Karpas-422 (cell line): ENCODE measurements at regions not wholly inside any gene's neighbourhood (a gene's known extent, or its start where the extent isn't known, plus 50 kb on each side); places are given as distances from the start of the nearest gene placed in this dataset.

Source experiments
- DNase-seq: peaks from one replicate; pipeline ENCODE4 v3.0.0-alpha.2; 2015
- H2AFZ ChIP-seq: fragments of 200-600 bp; sonication (generic); 2 replicates; pipeline ENCODE4 v1.6.1; 2014; ENCODE audit warnings: antibody characterized with exemption, low read length, mixed read lengths
- H3K27ac ChIP-seq: fragments of 200-600 bp; sonication (generic); 2 replicates; pipeline ENCODE4 v1.5.1; 2014; ENCODE audit warnings: mild to moderate bottlenecking, low read length, moderate library complexity
- H3K27me3 ChIP-seq: fragments of 200-600 bp; sonication (generic); 2 replicates; pipeline ENCODE4 v1.6.1; 2014; ENCODE audit warnings: low read length, mixed read lengths
- H3K36me3 ChIP-seq: fragments of 200-600 bp; sonication (generic); 2 replicates; pipeline ENCODE4 v1.6.1; 2014; ENCODE audit warnings: low read length, mixed read lengths; ENCODE audit not compliant: insufficient read depth
- H3K4me1 ChIP-seq: fragments of 200-600 bp; sonication (generic); 2 replicates; pipeline ENCODE4 v1.6.1; 2014; ENCODE audit warnings: mild to moderate bottlenecking, low read length, mixed read lengths
- H3K4me2 ChIP-seq: fragments of 200-600 bp; sonication (generic); 2 replicates; pipeline ENCODE4 v1.6.1; 2014; ENCODE audit warnings: low read length, low read depth, mild to moderate bottlenecking; ENCODE audit not compliant: poor library complexity, severe bottlenecking
- H3K4me3 ChIP-seq: fragments of 200-600 bp; sonication (generic); 2 replicates; pipeline ENCODE4 v1.5.1; 2014; ENCODE audit warnings: mild to moderate bottlenecking, antibody characterized with exemption, low read length, mixed read lengths
- H3K79me2 ChIP-seq: fragments of 200-600 bp; sonication (generic); 2 replicates; pipeline ENCODE4 v1.6.1; 2014; ENCODE audit warnings: mild to moderate bottlenecking, low read length, mixed read lengths
- H3K9ac ChIP-seq: fragments of 200-600 bp; sonication (generic); 2 replicates; pipeline ENCODE4 v1.6.0; 2014; ENCODE audit warnings: low read length
- H3K9me2 ChIP-seq: fragments of 200-600 bp; sonication (generic), shearing (Covaris generic); replicated peaks from 2 replicates; pipeline ENCODE4 v1.6.0; 2014; ENCODE audit warnings: mild to moderate bottlenecking, low read length, moderate library complexity; ENCODE audit not compliant: insufficient read depth
- H3K9me3 ChIP-seq: fragments of 300-700, 200-600 bp; sonication (generic); 2 replicates; pipeline ENCODE4 v1.6.1; 2014; ENCODE audit warnings: low read length, mixed read lengths
- H4K20me1 ChIP-seq: fragments of 200-600 bp; sonication (generic); 2 replicates; pipeline ENCODE4 v1.6.1; 2014; ENCODE audit warnings: mild to moderate bottlenecking, antibody characterized with exemption, low read length, low read depth; ENCODE audit not compliant: insufficient read depth

DNA sequence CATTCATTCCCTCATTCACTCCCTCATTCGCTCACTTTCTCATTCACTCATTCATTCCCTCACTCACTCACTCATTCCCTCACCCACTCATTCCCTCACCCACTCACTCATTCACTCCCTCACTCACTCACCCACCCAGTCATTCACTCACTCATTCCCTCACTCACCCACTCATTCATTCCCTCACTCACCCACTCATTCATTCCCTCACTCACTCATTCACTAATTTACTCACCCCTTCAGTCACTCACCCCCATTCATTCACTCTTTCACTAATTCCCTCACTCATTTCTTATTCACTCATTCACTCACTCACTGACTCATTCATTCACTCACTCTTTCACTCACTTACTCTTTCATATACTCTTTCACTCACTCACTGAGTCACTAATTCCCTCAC is 303.1 kb downstream of the C16orf95 start:
- Histone ChIP-seq H3K4me3 (no peak overlapping the region), H3K27ac (no peak overlapping the region), H3K4me1 (no peaks in the 10 kb centered on the region), H3K9me2 (no peaks in the 10 kb centered on the region), H3K36me3 (no peaks in the 10 kb centered on the region), H4K20me1 (no peaks in the 10 kb centered on the region), H3K4me2 (no peak overlapping the region), H2AFZ (no peak overlapping the region), H3K27me3 (no peaks in the 10 kb centered on the region), H3K79me2 (no peaks in the 10 kb centered on the region), H3K9ac (no peak overlapping the region), H3K9me3 (peaks cover 7% of the 10 kb centered on the region)
- no peak for DNase-seq

- Histone ChIP-seq H3K36me3 (no peaks in the 10 kb centered on the region), H3K4me3 (no peak overlapping the region), H2AFZ (no peak overlapping the region), H3K4me2 (no peak overlapping the region), H3K79me2 (no peaks in the 10 kb centered on the region), H4K20me1 (no peaks in the 10 kb centered on the region), H3K9me2 (no peaks in the 10 kb centered on the region), H3K27me3 (no peaks in the 10 kb centered on the region), H3K4me1 (no peaks in the 10 kb centered on the region), H3K9me3 (peaks cover 7% of the 10 kb centered on the region), H3K27ac (no peak overlapping the region), H3K9ac (no peak overlapping the region)
- no peak for DNase-seq
These were observed 302.2 kb downstream of the C16orf95 start for GRCh38 chr16:87015021-87015420.

DNA sequence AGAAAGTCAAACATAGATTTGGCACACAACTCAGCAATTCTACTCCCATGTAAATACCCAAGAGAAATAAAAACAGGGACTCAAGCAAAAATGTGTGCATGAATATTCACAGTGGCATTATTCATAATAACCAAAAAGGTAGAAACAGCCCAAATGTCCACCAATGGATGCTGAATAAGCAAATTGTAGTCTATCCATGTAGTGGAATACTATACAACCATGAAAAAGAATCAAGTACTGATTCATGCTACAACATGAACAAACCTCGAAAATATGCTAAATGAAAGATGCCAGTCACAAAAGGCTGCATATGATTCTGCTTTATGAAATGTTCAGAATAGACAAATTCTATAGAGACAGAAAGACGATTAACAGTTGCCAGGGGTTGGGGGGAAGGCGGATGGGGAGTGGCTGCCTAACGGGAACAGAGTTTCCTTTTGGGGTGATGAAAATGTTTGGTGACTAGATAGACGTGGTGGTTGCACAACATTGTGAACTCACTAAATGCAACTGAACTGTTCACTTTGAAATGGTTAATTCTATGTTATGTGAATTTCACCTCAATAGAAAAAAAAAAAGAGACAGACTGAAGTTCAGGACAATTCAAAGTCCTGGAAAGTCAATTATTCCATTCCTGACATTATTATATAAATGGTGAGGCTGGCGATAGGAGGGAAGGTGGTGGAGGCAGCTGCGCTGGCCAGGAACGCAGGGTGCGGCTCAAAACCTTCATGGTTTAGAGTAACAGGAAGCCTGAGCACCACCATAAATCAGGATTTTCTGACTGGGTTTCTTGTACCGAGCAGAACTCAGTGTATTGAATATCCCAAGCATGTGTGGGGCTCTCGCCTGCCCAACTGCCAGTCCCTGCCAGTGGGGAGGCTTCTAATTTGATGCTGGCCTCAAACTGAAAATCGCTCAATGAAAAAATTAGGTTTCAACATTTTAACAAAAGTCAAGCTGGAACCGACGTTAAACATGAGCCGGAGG is 300.9 kb downstream of the C16orf95 start:
- no peaks in the 10 kb centered on the region for H3K27me3 ChIP-seq
- no peak overlapping the region for H3K4me3 ChIP-seq
- no peak overlapping the region for H3K9ac ChIP-seq
- H3K4me2 ChIP-seq = no peak overlapping the region
- peaks cover 7% of the 10 kb centered on the region for H3K9me3 ChIP-seq
- no peak overlapping the region for H2AFZ ChIP-seq
- H3K4me1 ChIP-seq = no peaks in the 10 kb centered on the region
- H3K79me2 ChIP-seq = no peaks in the 10 kb centered on the region
- no peaks in the 10 kb centered on the region for H3K36me3 ChIP-seq
- no peaks in the 10 kb centered on the region for H3K9me2 ChIP-seq
- H4K20me1 ChIP-seq = no peaks in the 10 kb centered on the region
- DNase-seq = no peak
- no peak overlapping the region for H3K27ac ChIP-seq

DNA sequence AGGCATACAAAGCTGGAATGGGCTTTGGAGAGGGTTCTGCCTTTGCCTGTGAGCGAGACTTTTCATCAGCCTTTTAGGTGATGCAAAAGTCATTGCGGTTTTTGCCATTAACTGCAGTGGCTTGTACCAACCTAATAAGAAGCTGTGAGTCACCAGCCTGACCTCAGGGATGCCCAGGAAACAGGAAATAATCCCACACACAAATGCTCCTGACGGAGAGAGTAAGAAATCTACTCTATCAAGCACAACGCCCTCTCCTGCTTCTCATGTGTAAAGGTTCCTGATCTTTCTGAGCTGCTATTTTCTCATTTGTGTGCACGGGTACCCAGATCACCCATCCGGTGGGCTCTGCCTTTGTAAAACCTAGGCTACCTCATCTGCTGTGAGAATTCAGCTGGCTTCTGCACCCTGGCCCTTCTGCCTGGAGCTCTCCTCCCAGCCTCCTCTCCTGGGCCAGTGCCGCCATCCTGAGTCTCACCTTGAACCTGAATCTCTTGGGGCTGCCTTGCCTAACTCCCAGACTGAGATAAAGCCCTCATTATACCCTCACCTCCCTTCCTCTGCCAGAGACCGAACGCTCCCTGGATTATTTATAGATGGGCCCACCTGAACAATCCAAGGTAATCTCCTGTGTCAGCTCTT is 299.7 kb downstream of the C16orf95 start:
- no peak overlapping the region for H3K27ac ChIP-seq
- no peak overlapping the region for H3K4me3 ChIP-seq
- no peak for DNase-seq
- no peak overlapping the region for H3K9ac ChIP-seq
- H4K20me1 ChIP-seq = no peaks in the 10 kb centered on the region
- H3K27me3 ChIP-seq = no peaks in the 10 kb centered on the region
- no peaks in the 10 kb centered on the region for H3K36me3 ChIP-seq
- H3K9me2 ChIP-seq = no peaks in the 10 kb centered on the region
- H3K9me3 ChIP-seq = peaks cover 7% of the 10 kb centered on the region
- H2AFZ ChIP-seq = no peak overlapping the region
- H3K4me1 ChIP-seq = no peaks in the 10 kb centered on the region
- no peaks in the 10 kb centered on the region for H3K79me2 ChIP-seq
- no peak overlapping the region for H3K4me2 ChIP-seq

DNA sequence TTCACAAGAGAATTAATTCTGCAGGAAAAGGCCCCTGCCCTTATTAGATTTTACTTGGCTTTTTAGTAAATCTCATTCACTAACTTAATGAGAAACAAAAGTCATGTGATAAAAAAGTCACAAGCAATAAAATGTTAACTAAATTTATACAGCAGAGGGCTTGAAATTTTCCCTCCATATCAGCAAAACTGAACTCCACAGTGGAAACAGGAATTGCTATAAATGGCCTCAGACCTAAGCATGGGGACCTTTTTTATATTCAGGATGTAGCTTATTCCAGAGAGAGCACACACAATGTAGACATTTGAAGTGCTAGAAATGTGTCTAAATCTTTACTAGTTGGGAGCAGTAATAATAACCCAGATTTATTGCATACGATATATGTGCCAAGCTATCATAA is 291.5 kb downstream of the C16orf95 start:
- Histone ChIP-seq H3K36me3 (no peaks in the 10 kb centered on the region), H3K79me2 (no peaks in the 10 kb centered on the region), H3K9me2 (no peaks in the 10 kb centered on the region), H3K27me3 (no peaks in the 10 kb centered on the region), H3K4me2 (no peak overlapping the region), H3K9me3 (no peaks in the 10 kb centered on the region), H3K4me3 (no peak overlapping the region), H2AFZ (no peak overlapping the region), H3K27ac (no peak overlapping the region), H4K20me1 (no peaks in the 10 kb centered on the region), H3K9ac (no peak overlapping the region), H3K4me1 (no peaks in the 10 kb centered on the region)
- DNase-seq = no peak

DNA sequence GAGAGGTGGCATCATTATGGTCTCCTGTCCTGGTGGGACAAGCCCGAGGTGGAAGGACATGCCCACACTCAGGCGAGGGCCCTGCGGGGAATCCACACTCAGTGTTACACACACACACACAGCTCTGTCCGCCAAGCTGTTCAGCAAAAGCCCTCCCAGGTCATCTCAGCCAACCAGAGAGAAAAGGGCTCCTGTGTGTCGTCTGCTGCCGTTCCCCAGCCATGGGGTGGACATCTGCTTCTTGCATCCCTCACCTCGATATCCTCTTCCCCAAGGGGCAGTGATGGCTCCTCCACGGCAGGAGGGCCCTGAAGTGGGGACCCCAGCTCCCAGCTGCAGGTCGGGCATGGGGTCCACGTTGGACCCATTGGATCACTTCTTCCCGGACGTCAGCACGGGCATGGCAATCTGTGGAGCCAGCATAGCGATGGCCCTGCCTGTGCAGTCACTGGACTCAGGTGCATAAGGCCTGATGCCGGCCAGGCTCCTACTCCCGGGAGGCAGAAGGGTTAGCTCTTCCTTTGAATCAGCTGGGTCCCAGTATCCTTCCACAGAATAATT is 290.1 kb downstream of the C16orf95 start:
- Histone ChIP-seq H3K27me3 (no peaks in the 10 kb centered on the region), H3K4me1 (no peaks in the 10 kb centered on the region), H3K9ac (no peak overlapping the region), H2AFZ (no peak overlapping the region), H4K20me1 (no peaks in the 10 kb centered on the region), H3K9me3 (no peaks in the 10 kb centered on the region), H3K79me2 (no peaks in the 10 kb centered on the region), H3K4me2 (no peak overlapping the region), H3K27ac (no peak overlapping the region), H3K4me3 (no peak overlapping the region), H3K36me3 (no peaks in the 10 kb centered on the region), H3K9me2 (no peaks in the 10 kb centered on the region)
- no peak for DNase-seq

- Histone ChIP-seq H3K4me1 (no peaks in the 10 kb centered on the region), H3K9me2 (no peaks in the 10 kb centered on the region), H3K4me3 (no peak overlapping the region), H3K79me2 (no peaks in the 10 kb centered on the region), H3K27me3 (no peaks in the 10 kb centered on the region), H4K20me1 (no peaks in the 10 kb centered on the region), H2AFZ (no peak overlapping the region), H3K4me2 (no peak overlapping the region), H3K9ac (no peak overlapping the region), H3K9me3 (no peaks in the 10 kb centered on the region), H3K27ac (no peak overlapping the region), H3K36me3 (no peaks in the 10 kb centered on the region)
- no peak for DNase-seq
These were observed 288.5 kb downstream of the C16orf95 start for GRCh38 chr16:87028481-87029320.
